ENCODE measurements at regions not wholly inside any gene's neighbourhood (a gene's known extent, or its start where the extent isn't known, plus 50 kb on each side); places are given as distances from the start of the nearest gene placed in this dataset.

DNA sequence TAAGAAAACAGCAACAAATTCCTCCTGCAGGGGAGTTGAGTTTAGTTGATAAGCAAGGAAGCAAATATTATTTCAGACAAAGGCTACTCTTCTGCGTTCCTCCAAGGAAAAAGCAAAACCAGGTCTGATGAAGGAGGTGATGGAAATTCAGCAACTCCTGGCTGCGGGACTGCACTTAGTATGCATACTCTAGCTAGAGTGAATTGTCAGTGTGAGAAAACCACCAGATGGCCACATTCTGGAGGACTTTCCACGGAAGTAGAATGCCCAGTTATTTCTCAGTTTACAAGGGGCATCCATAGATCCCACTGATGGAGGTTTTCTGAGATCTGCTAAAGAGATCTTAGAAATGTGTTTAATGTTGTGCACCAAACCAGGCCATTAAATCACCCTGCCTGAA, 338.6 kb upstream of the PUDP start:
- TF ChIP-seq, protein P1, sequence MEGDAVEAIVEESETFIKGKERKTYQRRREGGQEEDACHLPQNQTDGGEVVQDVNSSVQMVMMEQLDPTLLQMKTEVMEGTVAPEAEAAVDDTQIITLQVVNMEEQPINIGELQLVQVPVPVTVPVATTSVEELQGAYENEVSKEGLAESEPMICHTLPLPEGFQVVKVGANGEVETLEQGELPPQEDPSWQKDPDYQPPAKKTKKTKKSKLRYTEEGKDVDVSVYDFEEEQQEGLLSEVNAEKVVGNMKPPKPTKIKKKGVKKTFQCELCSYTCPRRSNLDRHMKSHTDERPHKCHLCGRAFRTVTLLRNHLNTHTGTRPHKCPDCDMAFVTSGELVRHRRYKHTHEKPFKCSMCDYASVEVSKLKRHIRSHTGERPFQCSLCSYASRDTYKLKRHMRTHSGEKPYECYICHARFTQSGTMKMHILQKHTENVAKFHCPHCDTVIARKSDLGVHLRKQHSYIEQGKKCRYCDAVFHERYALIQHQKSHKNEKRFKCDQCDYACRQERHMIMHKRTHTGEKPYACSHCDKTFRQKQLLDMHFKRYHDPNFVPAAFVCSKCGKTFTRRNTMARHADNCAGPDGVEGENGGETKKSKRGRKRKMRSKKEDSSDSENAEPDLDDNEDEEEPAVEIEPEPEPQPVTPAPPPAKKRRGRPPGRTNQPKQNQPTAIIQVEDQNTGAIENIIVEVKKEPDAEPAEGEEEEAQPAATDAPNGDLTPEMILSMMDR (conservative IDR thresholded peaks at IDR 0.05), result no peak
- no peak for TF ChIP-seq EZH2 (IDR thresholded peaks at IDR 0.05; ENCODE audit: low read depth)
